ENCODE measurements at regions not wholly inside any gene's neighbourhood (a gene's known extent, or its start where the extent isn't known, plus 50 kb on each side); places are given as distances from the start of the nearest gene placed in this dataset.

DNA sequence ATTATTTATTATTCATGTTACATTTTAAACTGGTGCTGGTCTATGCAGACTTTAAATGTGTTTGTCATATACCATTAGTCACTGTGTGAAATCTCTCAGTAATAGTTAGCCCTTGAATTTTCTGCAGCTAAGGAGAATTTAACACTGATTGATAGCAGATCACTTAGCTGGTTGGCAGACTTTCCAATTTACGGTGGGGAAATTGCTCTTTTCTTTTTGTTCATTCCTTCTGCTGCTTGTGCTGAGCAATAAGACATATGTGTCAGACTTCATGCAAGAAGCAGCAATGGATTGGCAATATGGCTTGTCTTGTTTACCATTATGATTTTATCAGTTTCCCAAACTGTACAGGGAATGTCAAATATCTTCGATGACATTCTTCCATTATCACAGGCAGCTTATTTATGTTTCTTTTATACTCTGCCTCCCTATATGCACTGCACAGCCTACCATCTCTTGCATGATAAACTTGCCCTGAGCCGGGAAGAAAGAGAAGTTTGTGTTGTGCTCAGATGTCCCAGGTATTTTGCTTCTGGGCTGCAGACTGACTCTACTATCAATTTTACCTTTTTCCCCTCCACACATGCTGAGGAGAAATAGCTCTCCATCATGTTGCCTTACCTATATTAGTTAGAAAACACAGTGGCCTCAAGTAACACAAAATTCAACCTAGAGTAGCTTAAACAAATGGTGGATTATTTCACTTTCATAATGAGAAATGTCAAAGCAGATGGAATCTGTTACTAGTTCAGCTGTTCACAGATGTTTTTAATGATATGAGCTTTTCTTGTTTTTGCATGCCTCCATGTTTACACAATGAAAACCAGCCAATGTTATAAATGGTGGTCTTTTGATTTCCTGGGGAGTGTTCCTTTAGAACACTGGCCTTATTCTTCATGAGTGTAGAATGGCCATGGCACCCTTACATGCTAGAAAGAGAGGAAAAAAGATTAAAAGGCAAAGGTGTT, 968.1 kb upstream of the GOT2 start:
- ChIA-PET CTCF (no interaction called here), POLR2A (no interaction called here)

DNA sequence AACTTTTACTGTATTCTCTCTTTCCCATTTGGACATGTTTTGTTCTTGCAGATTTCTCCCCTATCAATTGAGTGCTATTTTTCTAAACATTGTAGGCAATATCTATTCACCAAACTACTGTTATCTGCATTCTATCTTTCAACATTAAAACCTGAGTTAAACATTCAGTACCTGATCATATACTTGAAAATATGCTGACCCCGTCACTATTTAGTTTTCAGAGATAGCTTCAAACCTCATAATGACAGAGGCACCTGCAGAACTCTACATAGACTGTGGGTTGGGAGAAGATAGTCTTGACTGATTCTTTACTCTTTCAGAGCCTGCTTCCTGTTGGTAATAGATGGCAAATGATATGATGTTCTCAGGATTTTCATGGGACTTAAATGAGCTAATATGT, 965.7 kb upstream of the GOT2 start:
- ChIA-PET POLR2A (no interaction called here), CTCF (no interaction called here)

- ChIA-PET CTCF (no interaction called here), POLR2A (no interaction called here)
Measured at GRCh38 chr16:59698346-59699020, 964.4 kb upstream of the GOT2 start.

DNA sequence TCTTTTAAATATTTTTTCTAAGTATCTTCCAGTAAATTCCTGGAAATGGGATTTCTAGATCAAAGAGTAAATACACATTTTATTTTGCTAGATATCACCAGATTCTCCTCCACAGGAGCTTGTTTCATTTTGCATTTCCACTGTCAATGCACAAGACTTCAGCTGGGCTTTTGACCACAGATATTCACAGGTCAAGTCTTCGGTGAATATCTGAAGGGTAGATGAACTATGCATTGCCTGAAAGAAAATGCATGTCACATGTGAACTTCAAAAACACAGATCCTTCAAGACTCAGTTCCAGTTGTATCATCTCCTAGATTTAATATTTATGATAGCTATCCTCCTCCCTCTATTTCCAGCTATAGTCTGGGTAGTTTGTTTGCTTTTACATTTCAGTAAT, 963.6 kb upstream of the GOT2 start:
- ChIA-PET CTCF (no interaction called here), POLR2A (no interaction called here)

DNA sequence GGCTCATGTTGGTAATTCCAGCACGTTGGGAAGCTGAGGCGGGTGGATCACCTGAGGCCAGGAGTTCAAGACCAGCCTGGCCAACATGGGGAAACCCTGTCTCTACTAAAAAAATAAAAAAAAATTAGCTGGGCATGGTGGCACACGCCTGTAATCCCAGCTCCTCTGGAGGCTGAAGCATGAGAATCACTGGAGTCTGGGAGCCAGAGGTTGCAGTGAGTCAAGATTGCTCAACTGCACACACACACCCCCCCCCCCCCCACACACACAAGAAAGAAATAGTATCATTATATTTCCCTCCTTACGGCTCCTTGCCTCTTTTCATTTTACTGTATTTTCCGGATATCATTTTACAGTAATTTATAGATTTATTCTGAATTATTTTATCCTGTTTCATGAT, 963.1 kb upstream of the GOT2 start:
- POLR2A ChIA-PET, result no interaction called here
- CTCF ChIA-PET, result no interaction called here

DNA sequence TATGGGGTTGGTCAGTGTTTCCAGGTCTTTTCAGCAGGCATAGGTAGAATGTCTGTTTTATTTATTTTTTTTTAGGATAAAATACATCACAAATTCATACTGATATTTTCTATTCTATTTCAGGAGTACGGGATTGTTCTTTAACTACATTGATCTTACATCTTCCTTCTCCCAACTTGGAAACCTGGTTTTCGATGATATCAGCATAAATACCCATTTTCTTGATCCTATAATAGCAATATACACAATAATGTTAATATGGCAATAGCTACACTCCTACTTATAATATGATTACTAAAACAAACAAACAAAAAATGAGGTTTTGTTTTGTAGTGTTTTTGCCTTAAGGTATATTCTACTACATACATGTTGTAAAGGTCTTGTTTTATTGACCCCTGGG, 962.4 kb upstream of the GOT2 start:
- POLR2A ChIA-PET, result no interaction called here
- CTCF ChIA-PET, result no interaction called here

DNA sequence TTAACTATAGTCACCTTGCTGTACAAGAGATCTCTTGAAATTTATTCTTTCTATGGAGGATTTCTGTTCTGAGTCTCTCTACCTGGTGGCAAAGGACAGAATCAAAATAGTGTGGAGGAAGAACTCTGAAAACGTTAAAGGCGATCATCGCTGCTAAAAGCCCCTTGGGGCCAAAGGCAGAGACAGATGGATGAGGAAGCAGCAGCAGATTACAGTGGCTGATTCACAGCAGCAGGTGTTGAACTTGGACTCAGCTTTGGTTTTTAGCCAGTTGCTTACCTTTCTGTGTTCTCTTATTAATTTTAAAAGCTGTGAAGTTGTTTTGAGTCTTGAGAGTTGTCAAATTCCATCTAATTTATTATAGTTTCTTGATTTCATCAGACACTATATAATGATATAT, 956.1 kb upstream of the GOT2 start:
- CTCF ChIA-PET, result interaction anchor here (0.5 kb wide), 1 partner anchor 760 kb away, joined by 3 read pairs; no protein-coding TSS in a partner anchor
- POLR2A ChIA-PET, result no interaction called here

- ChIA-PET POLR2A (no interaction called here), CTCF (no interaction called here)
Measured at GRCh38 chr16:59688006-59688405, 953.9 kb upstream of the GOT2 start.

- POLR2A ChIA-PET, result no interaction called here
- CTCF ChIA-PET, result no interaction called here
Measured at GRCh38 chr16:59686405-59686804, 952.3 kb upstream of the GOT2 start.

GRCh38 chr16:59684911-59685310, 950.8 kb upstream of the GOT2 start:
- POLR2A ChIA-PET, result no interaction called here
- CTCF ChIA-PET, result no interaction called here

DNA sequence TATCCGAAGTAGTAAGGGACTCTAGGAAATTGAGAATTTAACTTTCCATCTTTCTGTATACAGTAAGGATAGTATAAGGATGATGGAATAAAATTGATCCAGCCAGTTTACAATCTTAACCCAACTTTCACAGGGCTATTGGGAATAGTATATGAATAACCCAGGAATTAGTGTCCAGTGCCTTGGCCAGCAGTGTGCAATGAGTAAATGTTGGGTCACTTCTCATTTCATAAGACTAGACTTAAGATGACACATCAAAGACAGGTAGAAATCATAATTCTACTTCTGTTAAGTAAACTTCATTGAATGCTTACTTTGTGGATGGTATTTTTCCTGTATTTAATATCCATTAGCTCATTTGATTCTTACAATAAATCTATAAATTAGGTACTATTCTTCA, 949.6 kb upstream of the GOT2 start:
- ChIA-PET POLR2A (no interaction called here), CTCF (no interaction called here)

GRCh38 chr16:59665618-59666220, 931.6 kb upstream of the GOT2 start:
- CTCF ChIA-PET, result no interaction called here
- POLR2A ChIA-PET, result no interaction called here

- ChIA-PET POLR2A (no interaction called here), CTCF (no interaction called here)
Measured at GRCh38 chr16:59658572-59658971, 924.5 kb upstream of the GOT2 start.

DNA sequence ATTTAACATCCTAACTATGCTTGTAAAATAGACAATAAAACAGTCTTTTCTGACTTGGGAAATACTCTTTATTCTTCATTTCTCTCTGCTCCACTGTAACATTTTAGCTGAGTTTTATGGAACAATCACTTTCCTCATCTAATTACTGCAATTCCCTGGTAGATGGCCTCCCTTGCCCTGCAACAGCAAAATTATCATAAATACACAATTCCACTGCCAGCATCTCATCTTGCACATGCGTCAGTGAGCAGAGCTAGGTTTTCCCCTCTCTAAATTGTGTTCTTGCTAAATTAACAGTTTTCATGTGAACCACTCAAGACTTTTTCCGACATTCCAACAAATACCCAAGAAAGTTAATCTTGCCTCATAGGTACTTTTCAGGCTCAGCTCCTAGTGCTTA, 920.9 kb upstream of the GOT2 start:
- ChIA-PET CTCF (no interaction called here), POLR2A (no interaction called here)

DNA sequence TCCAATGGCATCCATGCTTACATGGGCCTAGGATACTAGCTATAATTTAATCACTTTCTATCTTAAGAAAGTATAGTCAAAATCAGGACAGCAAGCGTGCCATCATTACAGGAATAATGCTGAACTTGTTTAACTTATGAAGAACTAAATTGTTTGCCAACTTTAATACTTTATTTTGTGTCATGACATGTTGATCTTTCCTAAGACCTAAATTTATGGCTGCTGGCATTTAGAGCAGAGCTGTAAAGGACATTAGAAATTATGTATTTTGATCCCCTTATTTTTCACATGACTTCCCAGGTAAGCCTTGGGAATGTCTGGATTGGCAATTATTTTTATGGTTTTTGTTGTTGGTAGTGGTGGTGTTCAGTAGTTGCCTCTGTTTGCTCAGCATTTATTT, 920.3 kb upstream of the GOT2 start:
- ChIA-PET POLR2A (no interaction called here), CTCF (no interaction called here)

GRCh38 chr16:59651662-59652061, 917.5 kb upstream of the GOT2 start:
- ChIA-PET CTCF (interaction anchor here (0.6 kb wide), 1 partner anchor 21 kb away, joined by 3 read pairs; no protein-coding TSS in a partner anchor), POLR2A (no interaction called here)

DNA sequence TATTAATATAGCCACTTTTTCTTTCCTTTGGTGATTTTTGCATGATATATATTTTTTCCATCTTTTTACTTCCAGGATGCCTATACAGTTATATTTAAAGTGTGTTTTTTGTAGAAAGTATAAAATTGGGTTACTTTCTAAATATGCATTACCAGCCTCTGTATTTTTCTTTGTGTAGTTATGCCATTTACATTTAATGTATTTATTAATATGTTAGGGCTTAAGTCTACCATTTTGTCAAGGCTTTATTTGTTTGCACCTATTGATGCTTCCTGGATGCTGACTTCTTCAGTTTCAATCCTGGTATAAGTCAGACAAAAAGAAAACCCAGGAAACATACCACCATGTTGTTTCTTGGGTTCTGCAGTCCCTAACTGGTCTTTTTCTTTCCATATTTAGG, 911.1 kb upstream of the GOT2 start:
- CTCF ChIA-PET, result no interaction called here
- POLR2A ChIA-PET, result no interaction called here

DNA sequence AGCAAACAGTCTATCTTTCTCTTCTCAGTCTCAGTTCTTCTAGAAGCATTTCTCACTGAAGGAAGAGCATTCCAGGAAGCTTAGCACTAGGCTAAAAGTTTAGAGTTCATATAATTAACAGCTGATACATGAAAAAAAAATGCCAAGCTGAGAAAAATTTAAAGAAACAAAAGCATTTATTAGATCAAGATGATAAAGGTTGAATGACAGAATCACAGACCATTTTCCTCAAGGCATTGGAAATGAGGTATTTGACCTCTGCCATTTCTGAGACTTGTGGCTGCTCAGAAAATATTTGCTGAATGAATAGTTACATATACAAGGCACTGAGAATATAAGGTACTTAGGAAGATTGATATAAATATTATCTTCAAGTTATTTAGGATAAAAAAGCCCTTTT, 901.6 kb upstream of the GOT2 start:
- ChIA-PET CTCF (no interaction called here), POLR2A (no interaction called here)

- POLR2A ChIA-PET, result no interaction called here
- CTCF ChIA-PET, result no interaction called here
Measured at GRCh38 chr16:59634951-59635350, 900.8 kb upstream of the GOT2 start.

GRCh38 chr16:59634004-59634579, 900.0 kb upstream of the GOT2 start:
- CTCF ChIA-PET, result no interaction called here
- POLR2A ChIA-PET, result no interaction called here

DNA sequence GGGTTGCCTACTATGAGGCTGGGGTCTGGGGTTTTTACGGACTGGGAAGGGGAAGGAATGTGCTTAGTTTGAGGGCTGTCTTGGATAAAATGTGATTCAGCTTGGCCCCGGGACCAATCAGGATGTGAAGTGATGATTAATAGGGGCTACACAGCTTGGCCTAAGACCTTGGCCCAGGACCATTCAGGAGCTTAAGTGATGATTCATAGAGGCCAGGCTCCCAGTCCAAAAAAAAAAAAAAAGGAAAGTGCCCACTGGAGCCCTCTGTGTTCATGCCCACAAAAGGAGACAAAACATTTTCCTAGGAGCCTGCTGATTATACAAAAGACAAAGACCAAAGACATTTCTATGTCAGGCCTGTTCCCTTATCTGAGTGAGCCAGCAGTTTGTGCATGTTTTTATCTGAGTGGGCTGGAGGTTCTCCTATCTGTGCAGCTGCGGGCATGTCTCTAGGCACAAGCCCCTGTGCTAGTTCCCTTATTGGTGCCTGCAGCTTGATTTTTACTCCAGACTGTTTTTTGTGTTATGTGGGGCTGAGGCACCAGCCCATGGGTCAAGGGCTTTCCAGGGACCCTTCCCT, 898.2 kb upstream of the GOT2 start:
- POLR2A ChIA-PET, result no interaction called here
- CTCF ChIA-PET, result no interaction called here

Data from activated CD8-positive, alpha-beta memory T cell treated with anti-CD3 and anti-CD28 coated beads for 36 hours (primary cell).